RKO (cell line): ENCODE measurements at regions not wholly inside any gene's neighbourhood (a gene's known extent, or its start where the extent isn't known, plus 50 kb on each side); places are given as distances from the start of the nearest gene placed in this dataset.
"Not testable (repeated sequence)": the region's sequence is repeated elsewhere in the genome, so short reads cannot be mapped to it uniquely, and the experiment has no call there.

Experiments
- DNase-seq: peaks from one replicate; pipeline ENCODE4 v3.0.0-alpha.2; 2016; ENCODE audit warnings: low spot score

- DNase-seq, result not testable (repeated sequence)
Observed at GRCh38 chr21:41610840-41611115, 102.8 kb upstream of the TMPRSS2 start.

GRCh38 chr21:41610042-41610839 is 102.3 kb upstream of the TMPRSS2 start:
- DNase-seq, result peak; percentile 30

GRCh38 chr21:41606706-41607105 is 98.7 kb upstream of the TMPRSS2 start:
- DNase-seq, result no peak

GRCh38 chr21:41605934-41606285 is 98.0 kb upstream of the TMPRSS2 start:
- DNase-seq, result no peak

- no peak for DNase-seq
Observed at GRCh38 chr21:41605178-41605933, 97.4 kb upstream of the TMPRSS2 start.

GRCh38 chr21:41604583-41605041 is 96.7 kb upstream of the TMPRSS2 start:
- DNase-seq, result no peak

- DNase-seq, result no peak
Observed at GRCh38 chr21:41603476-41603875, 95.5 kb upstream of the TMPRSS2 start.

GRCh38 chr21:41602531-41602930 is 94.6 kb upstream of the TMPRSS2 start:
- DNase-seq, result no peak

GRCh38 chr21:41601573-41602368 is 93.8 kb upstream of the TMPRSS2 start:
- no peak for DNase-seq

- no peak for DNase-seq
Observed at GRCh38 chr21:41600961-41601572, 93.1 kb upstream of the TMPRSS2 start.

- no peak for DNase-seq
Observed at GRCh38 chr21:41600556-41600955, 92.6 kb upstream of the TMPRSS2 start.

GRCh38 chr21:41600116-41600515 is 92.2 kb upstream of the TMPRSS2 start:
- DNase-seq, result no peak

GRCh38 chr21:41598561-41599431 is 90.8 kb upstream of the TMPRSS2 start:
- DNase-seq, result no peak

GRCh38 chr21:41597811-41598231 is 89.9 kb upstream of the TMPRSS2 start:
- no peak for DNase-seq

- DNase-seq, result no peak
Observed at GRCh38 chr21:41597227-41597626, 89.3 kb upstream of the TMPRSS2 start.

GRCh38 chr21:41596241-41596925 is 88.4 kb upstream of the TMPRSS2 start:
- no peak for DNase-seq

GRCh38 chr21:41594268-41594667 is 86.3 kb upstream of the TMPRSS2 start:
- no peak for DNase-seq

GRCh38 chr21:41593760-41594138 is 85.8 kb upstream of the TMPRSS2 start:
- DNase-seq, result no peak

- no peak for DNase-seq
Observed at GRCh38 chr21:41593051-41593759, 85.2 kb upstream of the TMPRSS2 start.

- no peak for DNase-seq
Observed at GRCh38 chr21:41589620-41590175, 81.7 kb upstream of the TMPRSS2 start.
